ENCODE measurements at regions not wholly inside any gene's neighbourhood (a gene's known extent, or its start where the extent isn't known, plus 50 kb on each side); places are given as distances from the start of the nearest gene placed in this dataset.

DNA sequence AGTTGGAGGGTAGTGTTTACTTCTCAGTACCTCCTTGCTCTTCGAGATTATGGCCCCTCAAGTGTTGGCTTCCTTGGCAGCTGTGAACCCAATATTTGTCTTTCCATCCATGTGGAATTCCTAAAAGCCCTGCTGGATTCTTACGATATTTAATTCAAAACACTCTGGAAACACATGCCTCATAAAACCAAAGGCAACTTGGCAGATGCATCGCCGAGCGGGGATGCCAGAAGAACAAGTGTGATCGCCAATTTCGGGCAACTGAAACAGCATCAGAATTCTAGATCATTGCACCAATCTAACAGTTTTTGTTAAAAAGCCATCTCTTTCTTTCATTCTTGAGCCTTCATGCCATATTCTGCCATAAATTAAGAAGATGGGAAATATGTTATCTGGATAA lies 934.4 kb downstream of the AACS start:
- TF ChIP-seq SMARCA5 (IDR thresholded peaks at IDR 0.05) (no peak), RB1 (IDR thresholded peaks at IDR 0.05; ENCODE audit: borderline replicate concordance) (no peak), YY1 (IDR thresholded peaks at IDR 0.05; ENCODE audit: low read depth, low read length) (no peak), BACH1 (IDR thresholded peaks at IDR 0.05; ENCODE audit: borderline replicate concordance) (no peak), ZZZ3 (IDR thresholded peaks at IDR 0.05; ENCODE audit: control insufficient read depth, insufficient read length, low read depth) (no peak), POLR2A (IDR thresholded peaks at IDR 0.05; ENCODE audit: low read depth, low read length) (no peak), TAF1 (IDR thresholded peaks at IDR 0.05; ENCODE audit: borderline replicate concordance, low read depth, low read length) (no peak), ZNF274 (IDR thresholded peaks at IDR 0.05; ENCODE audit: insufficient read depth, insufficient read length) (no peak)
- TF ChIP-seq, protein P1, sequence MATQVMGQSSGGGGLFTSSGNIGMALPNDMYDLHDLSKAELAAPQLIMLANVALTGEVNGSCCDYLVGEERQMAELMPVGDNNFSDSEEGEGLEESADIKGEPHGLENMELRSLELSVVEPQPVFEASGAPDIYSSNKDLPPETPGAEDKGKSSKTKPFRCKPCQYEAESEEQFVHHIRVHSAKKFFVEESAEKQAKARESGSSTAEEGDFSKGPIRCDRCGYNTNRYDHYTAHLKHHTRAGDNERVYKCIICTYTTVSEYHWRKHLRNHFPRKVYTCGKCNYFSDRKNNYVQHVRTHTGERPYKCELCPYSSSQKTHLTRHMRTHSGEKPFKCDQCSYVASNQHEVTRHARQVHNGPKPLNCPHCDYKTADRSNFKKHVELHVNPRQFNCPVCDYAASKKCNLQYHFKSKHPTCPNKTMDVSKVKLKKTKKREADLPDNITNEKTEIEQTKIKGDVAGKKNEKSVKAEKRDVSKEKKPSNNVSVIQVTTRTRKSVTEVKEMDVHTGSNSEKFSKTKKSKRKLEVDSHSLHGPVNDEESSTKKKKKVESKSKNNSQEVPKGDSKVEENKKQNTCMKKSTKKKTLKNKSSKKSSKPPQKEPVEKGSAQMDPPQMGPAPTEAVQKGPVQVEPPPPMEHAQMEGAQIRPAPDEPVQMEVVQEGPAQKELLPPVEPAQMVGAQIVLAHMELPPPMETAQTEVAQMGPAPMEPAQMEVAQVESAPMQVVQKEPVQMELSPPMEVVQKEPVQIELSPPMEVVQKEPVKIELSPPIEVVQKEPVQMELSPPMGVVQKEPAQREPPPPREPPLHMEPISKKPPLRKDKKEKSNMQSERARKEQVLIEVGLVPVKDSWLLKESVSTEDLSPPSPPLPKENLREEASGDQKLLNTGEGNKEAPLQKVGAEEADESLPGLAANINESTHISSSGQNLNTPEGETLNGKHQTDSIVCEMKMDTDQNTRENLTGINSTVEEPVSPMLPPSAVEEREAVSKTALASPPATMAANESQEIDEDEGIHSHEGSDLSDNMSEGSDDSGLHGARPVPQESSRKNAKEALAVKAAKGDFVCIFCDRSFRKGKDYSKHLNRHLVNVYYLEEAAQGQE (IDR thresholded peaks at IDR 0.05; ENCODE audit: low read depth, low read length) = no peak
- TF ChIP-seq, protein P2, sequence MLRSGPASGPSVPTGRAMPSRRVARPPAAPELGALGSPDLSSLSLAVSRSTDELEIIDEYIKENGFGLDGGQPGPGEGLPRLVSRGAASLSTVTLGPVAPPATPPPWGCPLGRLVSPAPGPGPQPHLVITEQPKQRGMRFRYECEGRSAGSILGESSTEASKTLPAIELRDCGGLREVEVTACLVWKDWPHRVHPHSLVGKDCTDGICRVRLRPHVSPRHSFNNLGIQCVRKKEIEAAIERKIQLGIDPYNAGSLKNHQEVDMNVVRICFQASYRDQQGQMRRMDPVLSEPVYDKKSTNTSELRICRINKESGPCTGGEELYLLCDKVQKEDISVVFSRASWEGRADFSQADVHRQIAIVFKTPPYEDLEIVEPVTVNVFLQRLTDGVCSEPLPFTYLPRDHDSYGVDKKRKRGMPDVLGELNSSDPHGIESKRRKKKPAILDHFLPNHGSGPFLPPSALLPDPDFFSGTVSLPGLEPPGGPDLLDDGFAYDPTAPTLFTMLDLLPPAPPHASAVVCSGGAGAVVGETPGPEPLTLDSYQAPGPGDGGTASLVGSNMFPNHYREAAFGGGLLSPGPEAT (IDR thresholded peaks at IDR 0.05; ENCODE audit: low read depth) = no peak
- TF ChIP-seq, protein P3, sequence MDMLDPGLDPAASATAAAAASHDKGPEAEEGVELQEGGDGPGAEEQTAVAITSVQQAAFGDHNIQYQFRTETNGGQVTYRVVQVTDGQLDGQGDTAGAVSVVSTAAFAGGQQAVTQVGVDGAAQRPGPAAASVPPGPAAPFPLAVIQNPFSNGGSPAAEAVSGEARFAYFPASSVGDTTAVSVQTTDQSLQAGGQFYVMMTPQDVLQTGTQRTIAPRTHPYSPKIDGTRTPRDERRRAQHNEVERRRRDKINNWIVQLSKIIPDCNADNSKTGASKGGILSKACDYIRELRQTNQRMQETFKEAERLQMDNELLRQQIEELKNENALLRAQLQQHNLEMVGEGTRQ (IDR thresholded peaks at IDR 0.05; ENCODE audit: borderline replicate concordance, low read depth, low read length) = no peak
